Ureter (tissue), 1 donor: ENCODE measurements at regions not wholly inside any gene's neighbourhood (a gene's known extent, or its start where the extent isn't known, plus 50 kb on each side); places are given as distances from the start of the nearest gene placed in this dataset.

Experiments
- DNase-seq: peaks from one replicate; pipeline ENCODE4 v3.0.0-alpha.2; 2020; ENCODE audit warnings: low spot score
- donor health status: DM: yes; HTN: yes; CAD: no.

- no peak for DNase-seq
Measured at GRCh38 chr20:21967481-21967880, 262.0 kb downstream of the PAX1 start.

GRCh38 chr20:21956591-21956990 is 251.1 kb downstream of the PAX1 start:
- DNase-seq, result no peak

GRCh38 chr20:21947406-21947805 is 241.9 kb downstream of the PAX1 start:
- no peak for DNase-seq

GRCh38 chr20:21944227-21944626 is 238.8 kb downstream of the PAX1 start:
- DNase-seq, result no peak

GRCh38 chr20:21941941-21942805 is 236.7 kb downstream of the PAX1 start:
- DNase-seq, result no peak

- no peak for DNase-seq
Measured at GRCh38 chr20:21936720-21937380, 231.4 kb downstream of the PAX1 start.

- DNase-seq, result no peak
Measured at GRCh38 chr20:21936261-21936660, 230.8 kb downstream of the PAX1 start.

- DNase-seq, result no peak
Measured at GRCh38 chr20:21933526-21933925, 228.1 kb downstream of the PAX1 start.

GRCh38 chr20:21921251-21921650 is 215.8 kb downstream of the PAX1 start:
- no peak for DNase-seq

- DNase-seq, result no peak
Measured at GRCh38 chr20:21920211-21920610, 214.7 kb downstream of the PAX1 start.

GRCh38 chr20:21918398-21918797 is 212.9 kb downstream of the PAX1 start:
- DNase-seq, result no peak

GRCh38 chr20:21902391-21902790 is 196.9 kb downstream of the PAX1 start:
- no peak for DNase-seq

GRCh38 chr20:21901470-21902275 is 196.2 kb downstream of the PAX1 start:
- peak; percentile 82 for DNase-seq

GRCh38 chr20:21900431-21900830 is 195.0 kb downstream of the PAX1 start:
- no peak for DNase-seq

- no peak for DNase-seq
Measured at GRCh38 chr20:21874921-21875320, 169.5 kb downstream of the PAX1 start.

GRCh38 chr20:21874127-21874526 is 168.7 kb downstream of the PAX1 start:
- DNase-seq, result no peak

- DNase-seq, result no peak
Measured at GRCh38 chr20:21873291-21873690, 167.8 kb downstream of the PAX1 start.

- DNase-seq, result no peak
Measured at GRCh38 chr20:21867811-21868210, 162.3 kb downstream of the PAX1 start.

GRCh38 chr20:21867353-21867752 is 161.9 kb downstream of the PAX1 start:
- DNase-seq, result no peak

- no peak for DNase-seq
Measured at GRCh38 chr20:21862956-21863355, 157.5 kb downstream of the PAX1 start.

- no peak for DNase-seq
Measured at GRCh38 chr20:21862259-21862946, 156.9 kb downstream of the PAX1 start.

GRCh38 chr20:21840991-21841390 is 135.5 kb downstream of the PAX1 start:
- DNase-seq, result no peak
